GM12875 (cell line): ENCODE measurements at regions not wholly inside any gene's neighbourhood (a gene's known extent, or its start where the extent isn't known, plus 50 kb on each side); places are given as distances from the start of the nearest gene placed in this dataset.

ENCODE experiments used
- H3K4me3 ChIP-seq: one replicate; pipeline ENCODE4 v1.5.1; 2011; ENCODE audit warnings: low read depth, low read length, control low read depth
- TF ChIP-seq, protein P1 (sequence below): IDR thresholded peaks from 2 replicates; pipeline ENCODE4 v1.5.1; 2011; ENCODE audit warnings: low read depth, mild to moderate bottlenecking, control low read depth, inconsistent platforms, low read length, moderate library complexity, borderline replicate concordance; ENCODE audit not compliant: insufficient read depth

DNA sequence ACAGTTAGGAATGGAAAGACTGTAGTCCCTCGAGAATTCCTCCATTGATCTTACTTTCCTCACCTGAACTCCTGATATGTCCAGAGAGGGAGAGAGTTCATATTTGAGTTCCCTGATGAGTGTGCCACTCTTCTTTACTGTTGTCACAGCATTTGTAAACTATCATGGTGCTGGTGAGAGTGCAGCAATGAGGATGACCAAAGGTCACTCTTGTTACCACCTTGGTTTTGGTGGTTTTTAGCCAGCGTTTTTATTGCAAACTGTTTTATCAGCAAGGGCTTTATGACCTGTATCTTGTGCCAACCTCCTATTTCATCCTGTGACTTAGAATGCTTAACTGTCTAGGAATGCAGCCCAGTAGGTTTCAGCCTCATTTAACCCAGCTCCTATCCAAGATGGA, 1062.5 kb downstream of the BCL11A start:
- TF ChIP-seq, protein P1, sequence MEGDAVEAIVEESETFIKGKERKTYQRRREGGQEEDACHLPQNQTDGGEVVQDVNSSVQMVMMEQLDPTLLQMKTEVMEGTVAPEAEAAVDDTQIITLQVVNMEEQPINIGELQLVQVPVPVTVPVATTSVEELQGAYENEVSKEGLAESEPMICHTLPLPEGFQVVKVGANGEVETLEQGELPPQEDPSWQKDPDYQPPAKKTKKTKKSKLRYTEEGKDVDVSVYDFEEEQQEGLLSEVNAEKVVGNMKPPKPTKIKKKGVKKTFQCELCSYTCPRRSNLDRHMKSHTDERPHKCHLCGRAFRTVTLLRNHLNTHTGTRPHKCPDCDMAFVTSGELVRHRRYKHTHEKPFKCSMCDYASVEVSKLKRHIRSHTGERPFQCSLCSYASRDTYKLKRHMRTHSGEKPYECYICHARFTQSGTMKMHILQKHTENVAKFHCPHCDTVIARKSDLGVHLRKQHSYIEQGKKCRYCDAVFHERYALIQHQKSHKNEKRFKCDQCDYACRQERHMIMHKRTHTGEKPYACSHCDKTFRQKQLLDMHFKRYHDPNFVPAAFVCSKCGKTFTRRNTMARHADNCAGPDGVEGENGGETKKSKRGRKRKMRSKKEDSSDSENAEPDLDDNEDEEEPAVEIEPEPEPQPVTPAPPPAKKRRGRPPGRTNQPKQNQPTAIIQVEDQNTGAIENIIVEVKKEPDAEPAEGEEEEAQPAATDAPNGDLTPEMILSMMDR, result no peak
- H3K4me3 ChIP-seq, result no peak overlapping the region

DNA sequence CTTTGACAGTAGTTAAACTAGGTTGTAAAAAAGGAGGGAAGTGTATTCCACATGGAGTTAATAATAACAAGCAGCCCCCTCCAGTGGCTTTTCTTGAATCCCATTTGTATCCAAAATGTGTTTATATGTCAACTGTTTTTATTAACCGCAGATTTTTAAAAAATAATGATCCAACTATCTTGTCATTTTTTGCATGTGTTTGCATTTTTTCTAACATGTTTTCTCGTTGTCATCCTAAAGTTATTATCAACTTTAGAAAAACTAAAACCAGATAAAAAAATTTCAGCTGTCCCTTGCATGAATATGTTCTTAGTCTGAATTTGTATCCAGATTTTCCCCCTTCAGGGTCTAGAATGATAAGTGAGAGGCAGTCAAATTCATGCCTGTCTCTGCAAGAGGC, 1063.3 kb downstream of the BCL11A start:
- no peak overlapping the region for H3K4me3 ChIP-seq
- TF ChIP-seq, protein P1, result no peak

DNA sequence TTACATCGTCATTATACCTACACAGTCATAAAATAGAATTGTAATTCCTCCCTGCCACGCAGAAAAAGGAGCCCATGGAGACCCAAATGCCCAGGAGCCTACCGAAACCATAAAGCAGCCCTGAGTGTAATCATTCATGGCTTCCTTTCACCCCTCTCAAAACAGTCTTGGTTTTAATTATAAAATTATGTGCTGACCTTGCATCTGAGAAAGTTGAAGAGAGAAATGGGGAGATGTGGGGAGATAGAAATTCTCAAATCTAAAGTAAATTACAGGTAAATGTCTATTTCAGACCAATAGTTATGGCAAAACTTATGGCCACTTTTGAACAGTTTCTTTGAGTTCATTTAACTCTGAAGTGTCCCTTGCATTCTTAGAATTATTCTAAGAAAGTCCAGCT, 1068.8 kb downstream of the BCL11A start:
- TF ChIP-seq, protein P1, result no peak
- H3K4me3 ChIP-seq, result no peak overlapping the region

DNA sequence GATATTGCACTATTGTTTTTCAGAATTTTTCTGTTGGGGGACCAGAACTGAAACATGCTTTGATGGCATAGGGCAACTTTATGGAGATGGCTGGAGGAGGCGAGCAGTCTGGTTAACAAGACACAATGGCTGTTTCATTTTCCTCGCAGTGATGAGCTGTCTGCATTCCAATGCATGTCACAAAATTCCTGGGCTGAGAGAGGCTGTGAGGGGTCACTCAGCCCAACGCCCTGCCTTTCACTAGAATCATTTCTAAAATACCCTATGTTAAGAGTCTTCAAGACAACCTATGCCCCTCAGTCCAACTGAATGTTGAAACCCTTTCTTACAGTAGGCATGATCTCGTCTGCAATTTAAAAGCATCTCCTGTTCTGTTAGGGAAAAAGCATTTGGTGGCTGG, 1090.0 kb downstream of the BCL11A start:
- TF ChIP-seq, protein P1, result no peak
- H3K4me3 ChIP-seq, result no peak overlapping the region

DNA sequence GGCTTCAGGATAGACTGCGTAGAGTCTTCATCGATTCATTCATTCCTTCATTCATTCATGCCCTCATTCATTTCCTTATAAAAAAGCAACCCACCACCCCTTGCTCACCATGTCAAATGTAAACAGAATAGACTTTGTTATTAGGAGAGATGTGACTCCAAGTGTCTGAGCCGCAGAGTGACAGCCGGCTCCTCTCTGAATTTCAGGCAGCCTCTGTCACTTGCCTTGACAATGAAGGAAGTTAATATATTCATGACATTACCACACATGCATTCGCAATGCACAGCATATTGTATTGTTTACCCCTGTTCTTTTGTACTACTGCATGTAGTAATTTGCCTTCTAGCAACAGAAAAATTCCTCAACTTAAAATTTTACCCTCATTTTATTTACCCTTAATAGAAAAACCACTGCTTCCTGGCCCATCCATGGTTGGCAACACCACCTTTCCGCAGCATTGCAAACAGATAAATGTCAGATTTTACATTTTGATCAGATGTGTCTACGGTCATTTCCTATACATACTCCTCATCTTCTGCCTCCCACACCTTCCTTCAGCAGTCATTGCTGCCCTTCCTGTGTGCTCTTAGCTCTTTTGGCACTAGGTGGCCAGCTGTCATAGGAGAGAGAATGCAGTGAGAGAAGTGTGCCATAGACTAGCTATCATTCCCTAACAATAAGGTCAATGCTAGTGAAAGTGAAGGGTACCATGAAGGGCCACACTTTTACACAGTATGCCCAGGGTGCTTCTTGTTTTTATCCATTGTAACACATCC, 1090.8 kb downstream of the BCL11A start:
- H3K4me3 ChIP-seq, result no peak overlapping the region
- TF ChIP-seq, protein P1, result no peak

DNA sequence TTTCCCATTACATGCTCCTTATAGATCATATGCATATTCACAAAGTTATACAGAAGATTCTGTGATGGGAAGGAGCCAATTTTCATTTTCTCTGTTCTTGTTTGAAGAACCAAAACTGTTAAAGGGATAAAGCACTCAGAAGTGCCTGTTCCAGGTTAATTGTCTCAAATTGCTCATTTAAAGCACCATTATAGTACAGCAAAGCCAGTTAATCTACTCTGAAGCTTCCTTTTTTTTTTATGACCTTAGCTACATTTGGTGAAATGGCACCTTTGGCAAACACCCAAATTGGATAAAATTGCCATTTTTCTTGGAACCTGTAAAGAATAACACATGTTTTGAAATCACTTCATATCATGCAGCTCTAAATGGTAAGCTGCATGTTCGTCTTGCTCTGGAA, 1092.3 kb downstream of the BCL11A start:
- no peak overlapping the region for H3K4me3 ChIP-seq
- TF ChIP-seq, protein P1, result no peak

DNA sequence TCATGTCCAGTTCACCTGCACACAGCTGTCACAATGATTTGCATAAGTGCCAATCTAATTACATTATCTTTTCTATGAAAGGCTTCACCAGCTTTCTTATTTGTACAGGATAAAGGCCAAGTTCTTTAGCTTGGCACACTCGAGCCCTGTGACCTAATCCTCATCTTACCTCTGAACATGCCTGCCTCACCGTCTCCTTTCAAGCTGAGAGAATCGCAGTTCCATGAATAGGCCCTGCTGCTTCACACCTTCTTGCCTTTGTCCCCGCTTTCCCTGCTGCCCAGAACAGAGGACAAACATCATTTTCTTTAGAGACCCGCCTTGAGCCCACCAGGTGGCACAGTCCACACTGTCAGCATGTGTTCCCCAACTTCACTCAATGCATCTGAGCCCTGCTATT, 1094.7 kb downstream of the BCL11A start:
- TF ChIP-seq, protein P1, result no peak
- H3K4me3 ChIP-seq, result no peak overlapping the region
